Gastroesophageal sphincter (tissue), 4 donors: ENCODE measurements at regions not wholly inside any gene's neighbourhood (a gene's known extent, or its start where the extent isn't known, plus 50 kb on each side); places are given as distances from the start of the nearest gene placed in this dataset.

Experiments used
- ATAC-seq: fragments of 150-250 bp; one replicate; pipeline ENCODE4 v1.9.1; 2016; ENCODE audit warnings: mild to moderate bottlenecking, moderate library complexity
- H3K27ac ChIP-seq, 4 donors: fragments of 200-600 bp; sonication (generic) in 3 of 4; 1 replicate in 3 of 4; 2 replicates in 1 of 4; pipeline ENCODE4 v1.5.1; 2016 to 2019
- H3K27me3 ChIP-seq: fragments of 200-600 bp; sonication (generic); one replicate; pipeline ENCODE4 v1.5.1; 2019
- H3K36me3 ChIP-seq, 2 donors: fragments of 200-600 bp; sonication (generic); one replicate each; pipeline ENCODE4 v1.5.1; 2019; ENCODE audit warnings: control low read depth in 1 of 2
- H3K4me1 ChIP-seq, 3 donors: fragments of 200-600 bp; sonication (generic); 1 replicate in 2 of 3; 2 replicates in 1 of 3; pipeline ENCODE4 v1.5.1; 2016 to 2019; ENCODE audit warnings: control low read depth in 2 of 3
- H3K4me3 ChIP-seq, 2 donors: fragments of 200-600 bp; sonication (generic); one replicate each; pipeline ENCODE4 v1.5.1; 2019; ENCODE audit warnings: mild to moderate bottlenecking in 1 of 2, moderate library complexity in 1 of 2
- H3K9me3 ChIP-seq, 3 donors: fragments of 200-600 bp; sonication (generic); one replicate each; pipeline ENCODE4 v1.5.1; 2017 to 2019; ENCODE audit warnings: control low read depth in 2 of 3
- CTCF ChIP-seq, 4 experiments: fragments of 200-600 bp in 2 of 4; fragments of 450-650 bp in 2 of 4; sonication (generic) in 1 of 4; IDR thresholded peaks; one replicate each; pipeline ENCODE4 v1.5.1; 2017 to 2019; ENCODE audit warnings: antibody characterized with exemption in 4 of 4, mild to moderate bottlenecking in 2 of 4, moderate library complexity in 2 of 4
- EP300 ChIP-seq: sonication (generic); formaldehyde crosslinking; IDR thresholded peaks from one replicate; pipeline ENCODE4 v1.6.1; 2017; ENCODE audit warnings: antibody characterized with exemption, mild to moderate bottlenecking
- POLR2A ChIP-seq, 2 donors: fragments of 450-650 bp; IDR thresholded peaks; one replicate each; pipeline ENCODE4 v1.6.1; 2017; ENCODE audit warnings: antibody characterized with exemption in 2 of 2, mild to moderate bottlenecking in 2 of 2, moderate library complexity in 1 of 2
- POLR2AphosphoS5 ChIP-seq: sonication (generic); formaldehyde crosslinking; IDR thresholded peaks from one replicate; pipeline ENCODE4 v1.6.1; 2017; ENCODE audit warnings: antibody characterized with exemption
- WGBS, 2 donors: methylation state at CpG; one replicate each; pipeline ENCODE4 v1.1.5; 2018; ENCODE audit warnings: low coverage in 1 of 2; 5-methylcytosine and 5-hydroxymethylcytosine counted together

GRCh38 chr3:194952841-194953241, 267.2 kb downstream of the FAM43A start:
- H3K27ac ChIP-seq: peak overlapping the region in 3 of 4 donors; percentile 5 to 49 (median 22)
- no peak overlapping the region for H3K4me3 ChIP-seq
- H3K27me3 ChIP-seq: no peaks in the 10 kb centered on the region
- peaks cover 0 to 6% (median 0%) of the 10 kb centered on the region in 3 donors for H3K9me3 ChIP-seq
- ATAC-seq: no peak
- no peaks in the 10 kb centered on the region for H3K36me3 ChIP-seq
- peaks cover 0 to 15% (median 0%) of the 10 kb centered on the region in 3 donors for H3K4me1 ChIP-seq
- 36 to 53% methylated on average over 2 to 4 of the region's 6 CpGs for WGBS, 2 donors
- TF ChIP-seq POLR2AphosphoS5 (no peak), EP300 (no peak), CTCF (IDR thresholded peaks at IDR 0.05) (no peak), POLR2A (IDR thresholded peaks at IDR 0.05) (no peak)

GRCh38 chr3:194953291-194953690, 267.6 kb downstream of the FAM43A start:
- H3K9me3 ChIP-seq: peaks cover 0 to 2% (median 0%) of the 10 kb centered on the region in 3 donors
- H3K27me3 ChIP-seq: no peaks in the 10 kb centered on the region
- H3K36me3 ChIP-seq: no peaks in the 10 kb centered on the region
- peaks cover 0 to 15% (median 0%) of the 10 kb centered on the region in 3 donors for H3K4me1 ChIP-seq
- no peak for ATAC-seq
- peak overlapping the region in 3 of 4 donors; percentile 5 to 49 (median 22) for H3K27ac ChIP-seq
- WGBS, 2 donors: 88 to 90% methylated on average over 3 of the region's 5 CpGs
- TF ChIP-seq POLR2AphosphoS5: no peak
- no peak overlapping the region for H3K4me3 ChIP-seq

- peaks cover 0 to 15% (median 0%) of the 10 kb centered on the region in 3 donors for H3K4me1 ChIP-seq
- TF ChIP-seq EP300: no peak
- ATAC-seq: no peak
- no peaks in the 10 kb centered on the region for H3K36me3 ChIP-seq
- no peaks in the 10 kb centered on the region for H3K9me3 ChIP-seq
- 94% methylated on average over 4 to 5 of the region's 7 CpGs for WGBS, 2 donors
- H3K27me3 ChIP-seq: peaks cover 5% of the 10 kb centered on the region
- no peak overlapping the region for H3K27ac ChIP-seq
- no peak overlapping the region for H3K4me3 ChIP-seq
Measured at GRCh38 chr3:194955546-194955945, 269.9 kb downstream of the FAM43A start.

GRCh38 chr3:194955979-194956696, 270.5 kb downstream of the FAM43A start:
- Histone ChIP-seq H3K27ac (no peak overlapping the region), H3K4me3 (no peak overlapping the region), H3K4me1 (peaks cover 0 to 15% (median 0%) of the 10 kb centered on the region in 3 donors), H3K9me3 (no peaks in the 10 kb centered on the region), H3K27me3 (peaks cover 5% of the 10 kb centered on the region), H3K36me3 (no peaks in the 10 kb centered on the region)
- ATAC-seq: no peak
- TF ChIP-seq CTCF (IDR thresholded peaks at IDR 0.05): no peak
- no peak for TF ChIP-seq POLR2AphosphoS5
- TF ChIP-seq POLR2A (IDR thresholded peaks at IDR 0.05): no peak
- TF ChIP-seq EP300: no peak
- WGBS, 2 donors: 86 to 100% methylated on average over 1 to 10 of the region's 20 CpGs

GRCh38 chr3:194956697-194957396, 271.2 kb downstream of the FAM43A start:
- Histone ChIP-seq H3K4me1 (peaks cover 0 to 15% (median 0%) of the 10 kb centered on the region in 3 donors), H3K4me3 (no peak overlapping the region), H3K36me3 (no peaks in the 10 kb centered on the region), H3K9me3 (no peaks in the 10 kb centered on the region), H3K27me3 (peaks cover 5% of the 10 kb centered on the region), H3K27ac (no peak overlapping the region)
- no peak for TF ChIP-seq POLR2A (IDR thresholded peaks at IDR 0.05)
- no peak for TF ChIP-seq EP300
- no peak for TF ChIP-seq CTCF (IDR thresholded peaks at IDR 0.05)
- 29 to 63% methylated on average over 4 to 9 of the region's 17 CpGs for WGBS, 2 donors
- ATAC-seq: peak; percentile 61
